ENCODE measurements at regions not wholly inside any gene's neighbourhood (a gene's known extent, or its start where the extent isn't known, plus 50 kb on each side); places are given as distances from the start of the nearest gene placed in this dataset.

GRCh38 chr12:46450279-46450748 is 77.7 kb upstream of the SLC38A2 start:
- Mint-ChIP-seq H3K4me3 (ENCODE audit: unreplicated experiment) (no peak overlapping the region), H3K27ac (ENCODE audit: unreplicated experiment) (peak overlapping the region; percentile 0), H3K27me3 (ENCODE audit: low read depth) (no peaks in the 10 kb centered on the region), H3K36me3 (ENCODE audit: low read depth) (no peaks in the 10 kb centered on the region), H3K4me1 (ENCODE audit: low read depth) (peaks cover 39% of the 10 kb centered on the region), H3K9me3 (ENCODE audit: low read depth) (no peaks in the 10 kb centered on the region)
- no peak for DNase-seq (ENCODE audit: low spot score)
- no peak for TF ChIP-seq CTCF (IDR thresholded peaks at IDR 0.05)

GRCh38 chr12:46449856-46450255 is 77.3 kb upstream of the SLC38A2 start:
- H3K4me1 Mint-ChIP-seq (ENCODE audit: low read depth) = peaks cover 44% of the 10 kb centered on the region
- H3K9me3 Mint-ChIP-seq (ENCODE audit: low read depth) = no peaks in the 10 kb centered on the region
- H3K4me3 Mint-ChIP-seq (ENCODE audit: unreplicated experiment) = no peak overlapping the region
- no peaks in the 10 kb centered on the region for H3K36me3 Mint-ChIP-seq (ENCODE audit: low read depth)
- H3K27ac Mint-ChIP-seq (ENCODE audit: unreplicated experiment) = peak overlapping the region; percentile 46
- DNase-seq (ENCODE audit: low spot score) = no peak
- TF ChIP-seq CTCF (IDR thresholded peaks at IDR 0.05) = no peak
- no peaks in the 10 kb centered on the region for H3K27me3 Mint-ChIP-seq (ENCODE audit: low read depth)

GRCh38 chr12:46449316-46449715 is 76.7 kb upstream of the SLC38A2 start:
- H3K4me1 Mint-ChIP-seq (ENCODE audit: low read depth) = peaks cover 45% of the 10 kb centered on the region
- no peaks in the 10 kb centered on the region for H3K27me3 Mint-ChIP-seq (ENCODE audit: low read depth)
- no peak for TF ChIP-seq CTCF (IDR thresholded peaks at IDR 0.05)
- no peaks in the 10 kb centered on the region for H3K9me3 Mint-ChIP-seq (ENCODE audit: low read depth)
- H3K27ac Mint-ChIP-seq (ENCODE audit: unreplicated experiment) = no peak overlapping the region
- no peak overlapping the region for H3K4me3 Mint-ChIP-seq (ENCODE audit: unreplicated experiment)
- H3K36me3 Mint-ChIP-seq (ENCODE audit: low read depth) = no peaks in the 10 kb centered on the region
- no peak for DNase-seq (ENCODE audit: low spot score)

- Mint-ChIP-seq H3K4me1 (ENCODE audit: low read depth) (peaks cover 52% of the 10 kb centered on the region), H3K4me3 (ENCODE audit: unreplicated experiment) (no peak overlapping the region), H3K36me3 (ENCODE audit: low read depth) (no peaks in the 10 kb centered on the region), H3K9me3 (ENCODE audit: low read depth) (no peaks in the 10 kb centered on the region), H3K27me3 (ENCODE audit: low read depth) (no peaks in the 10 kb centered on the region), H3K27ac (ENCODE audit: unreplicated experiment) (peak overlapping the region; percentile 28)
- no peak for TF ChIP-seq CTCF (IDR thresholded peaks at IDR 0.05)
- no peak for DNase-seq (ENCODE audit: low spot score)
These were observed 74.1 kb upstream of the SLC38A2 start for GRCh38 chr12:46446645-46447044.

GRCh38 chr12:46445551-46446235 is 73.1 kb upstream of the SLC38A2 start:
- no peak for DNase-seq (ENCODE audit: low spot score)
- H3K36me3 Mint-ChIP-seq (ENCODE audit: low read depth) = no peaks in the 10 kb centered on the region
- no peaks in the 10 kb centered on the region for H3K27me3 Mint-ChIP-seq (ENCODE audit: low read depth)
- no peak overlapping the region for H3K4me3 Mint-ChIP-seq (ENCODE audit: unreplicated experiment)
- H3K9me3 Mint-ChIP-seq (ENCODE audit: low read depth) = no peaks in the 10 kb centered on the region
- H3K4me1 Mint-ChIP-seq (ENCODE audit: low read depth) = peaks cover 44% of the 10 kb centered on the region
- no peak for TF ChIP-seq CTCF (IDR thresholded peaks at IDR 0.05)
- peak overlapping the region; percentile 45 for H3K27ac Mint-ChIP-seq (ENCODE audit: unreplicated experiment)

All from chondrocyte (in vitro differentiated cells).